GM13976 (cell line): ENCODE measurements at regions not wholly inside any gene's neighbourhood (a gene's known extent, or its start where the extent isn't known, plus 50 kb on each side); places are given as distances from the start of the nearest gene placed in this dataset.

Experiments
- DNase-seq: peaks from one replicate; pipeline ENCODE4 v3.0.0; 2012; ENCODE audit warnings: low spot score
- CTCF ChIP-seq: IDR thresholded peaks from 2 replicates; pipeline ENCODE4 v1.5.1; 2012; ENCODE audit warnings: borderline replicate concordance, mild to moderate bottlenecking; ENCODE audit not compliant: insufficient read depth; ENCODE audit errors: extremely low read depth, missing control alignments, control extremely low read depth
- in situ Hi-C: fragments of 300-500 bp; cut with MboI; formaldehyde crosslinking; loops from one replicate; pipeline ENCODE4 v1.12.0; 2022; ENCODE audit warnings: low sequenced_read_pairs, mixed read lengths, inconsistent platforms; ENCODE audit not compliant: unreplicated experiment

DNA sequence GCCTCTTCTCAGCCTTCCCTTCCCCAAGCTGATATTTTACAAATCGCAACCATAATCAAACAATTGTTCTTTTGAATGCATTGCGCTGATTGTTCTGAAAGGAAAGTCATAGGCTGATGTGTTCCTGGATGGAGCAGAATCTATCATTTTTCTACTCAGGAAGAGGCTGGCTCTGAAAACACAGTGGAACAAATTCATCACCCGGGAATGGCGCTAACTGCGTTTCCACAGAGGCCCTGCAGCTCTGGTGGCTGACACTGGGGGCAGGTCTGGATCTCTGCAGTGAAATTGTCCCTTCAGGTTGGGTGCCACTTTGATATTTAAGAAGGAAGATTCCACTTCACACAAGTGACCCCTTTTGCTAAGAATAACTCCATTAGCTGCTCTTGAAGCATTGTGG lies 1060.8 kb downstream of the UQCRFS1 start:
- no peak for TF ChIP-seq CTCF
- no peak for DNase-seq
- in situ Hi-C loops = no loop called here

- TF ChIP-seq CTCF = no peak
- no peak for DNase-seq
- in situ Hi-C loops = no loop called here
Observed at GRCh38 chr19:28150129-28150528, 1062.8 kb downstream of the UQCRFS1 start.

DNA sequence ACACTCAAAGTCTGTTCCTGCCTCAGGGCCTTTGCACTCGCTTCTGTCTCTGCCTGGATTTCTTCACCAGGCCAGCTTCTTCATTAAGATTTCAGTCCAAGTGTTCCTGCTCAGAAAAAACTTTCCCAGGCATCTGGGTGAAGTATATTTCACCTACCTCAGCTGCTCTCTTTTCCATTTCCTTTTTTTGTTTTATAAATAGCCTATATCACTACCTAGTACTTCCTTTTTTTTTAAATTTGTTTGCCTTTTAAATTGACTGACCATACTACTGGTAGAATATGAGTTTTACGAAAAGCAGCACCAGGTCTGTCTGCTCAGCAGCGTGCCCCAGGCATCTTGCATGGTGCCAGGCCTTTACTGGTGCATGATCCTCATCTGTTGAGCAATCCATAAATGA lies 1064.4 kb downstream of the UQCRFS1 start:
- TF ChIP-seq CTCF = no peak
- in situ Hi-C loops = no loop called here
- no peak for DNase-seq

GRCh38 chr19:28142258-28142657 lies 1070.7 kb downstream of the UQCRFS1 start:
- TF ChIP-seq CTCF = no peak
- no peak for DNase-seq
- in situ Hi-C loops = no loop called here

DNA sequence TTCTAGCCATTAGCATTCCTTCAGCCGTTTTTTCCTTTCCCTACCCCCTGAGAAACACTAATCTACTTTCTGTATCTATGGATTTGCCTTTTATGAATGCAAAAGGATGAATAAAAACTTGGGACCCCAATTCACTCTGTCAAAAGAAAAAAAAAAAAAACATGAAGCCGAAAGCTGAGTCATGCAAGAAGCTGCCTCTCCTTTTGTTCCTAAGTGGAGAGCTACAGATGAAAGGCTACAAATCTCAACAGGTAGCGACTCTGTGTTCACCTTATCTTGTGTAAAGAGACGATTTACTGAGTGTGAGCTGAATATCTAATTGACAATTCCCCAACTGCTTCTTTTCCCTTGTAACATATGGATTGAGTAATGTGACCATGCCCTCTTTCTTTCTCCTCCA lies 1072.8 kb downstream of the UQCRFS1 start:
- in situ Hi-C loops = no loop called here
- no peak for TF ChIP-seq CTCF
- no peak for DNase-seq

DNA sequence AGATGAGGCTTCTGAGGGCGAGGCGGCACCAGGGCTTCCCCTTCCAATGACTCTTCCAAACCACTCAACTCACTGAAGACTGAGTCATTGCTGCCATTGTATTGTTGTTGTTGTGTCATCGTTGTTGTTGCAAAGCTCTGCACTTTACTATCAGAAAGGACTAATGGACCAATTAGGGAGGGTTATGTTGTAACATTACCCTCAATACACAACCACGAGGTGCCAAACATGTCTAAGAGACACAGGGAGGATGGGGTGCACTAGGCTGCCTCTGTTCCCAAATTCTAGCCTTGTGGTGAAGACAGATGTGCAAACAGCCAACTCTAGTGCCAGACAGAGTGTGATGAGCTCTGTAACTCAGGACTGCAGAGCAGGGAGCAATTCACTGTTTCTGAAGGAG lies 1075.2 kb downstream of the UQCRFS1 start:
- no peak for TF ChIP-seq CTCF
- in situ Hi-C loops = no loop called here
- DNase-seq = no peak

DNA sequence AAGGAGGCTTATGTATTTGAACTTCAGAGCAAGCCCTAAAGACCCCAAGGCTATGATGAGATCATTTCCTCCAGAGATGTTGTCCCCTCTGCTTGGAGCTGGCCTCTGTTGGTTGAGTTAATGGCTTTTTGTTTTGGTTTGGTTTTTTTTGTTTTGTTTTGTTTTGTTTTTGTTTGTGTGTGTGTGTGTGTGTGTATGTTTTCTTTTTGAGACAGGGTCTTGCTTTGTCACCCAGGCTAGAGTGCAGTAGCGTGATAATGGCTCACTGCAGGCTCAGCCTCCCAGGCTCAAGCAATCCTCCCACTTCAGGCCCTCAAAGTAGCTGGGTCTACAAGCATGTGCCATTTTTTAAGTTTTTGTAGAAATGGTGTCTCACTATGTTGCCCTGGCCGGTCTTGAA lies 1076.2 kb downstream of the UQCRFS1 start:
- in situ Hi-C loops = no loop called here
- no peak for DNase-seq
- no peak for TF ChIP-seq CTCF
